Liver (tissue), 8 donors: ENCODE measurements at regions not wholly inside any gene's neighbourhood (a gene's known extent, or its start where the extent isn't known, plus 50 kb on each side); places are given as distances from the start of the nearest gene placed in this dataset.
A peak's percentile ranks its signal among the peaks of the same experiment; 100 is the strongest.

Experiments
- DNase-seq: peaks from one replicate; pipeline ENCODE4 v3.0.0-alpha.2; 2017; ENCODE audit warnings: low spot score
- H3K27ac ChIP-seq, 2 donors: one replicate each; pipeline ENCODE4 v1.7.0; 2013; ENCODE audit warnings: inconsistent platforms in 2 of 2, low read length in 2 of 2, control low read depth in 1 of 2, low read depth in 1 of 2, mild to moderate bottlenecking in 1 of 2
- H3K27me3 ChIP-seq, 4 donors: one replicate each; pipeline versions ENCODE4 v1.6.1 to v1.7.0; 2013; ENCODE audit warnings: low read length in 3 of 4, inconsistent platforms in 1 of 4, mild to moderate bottlenecking in 1 of 4, moderate library complexity in 1 of 4; ENCODE audit not compliant: control insufficient read depth in 4 of 4, insufficient read depth in 4 of 4
- H3K36me3 ChIP-seq, 4 donors: one replicate each; pipeline versions ENCODE4 v1.6.1 to v1.7.0; 2013; ENCODE audit warnings: low read length in 3 of 4, mild to moderate bottlenecking in 3 of 4, low read depth in 1 of 4, moderate library complexity in 1 of 4; ENCODE audit not compliant: control insufficient read depth in 4 of 4, insufficient read depth in 3 of 4
- H3K4me1 ChIP-seq, 4 donors: one replicate each; pipeline versions ENCODE4 v1.6.1 to v1.7.0; 2013; ENCODE audit warnings: low read length in 3 of 4, mild to moderate bottlenecking in 3 of 4, moderate library complexity in 1 of 4; ENCODE audit not compliant: control insufficient read depth in 4 of 4, insufficient read depth in 4 of 4
- H3K4me3 ChIP-seq, 3 donors: one replicate each; pipeline versions ENCODE4 v1.6.1 to v1.7.0; 2013; ENCODE audit warnings: low read length in 3 of 3, control low read depth in 1 of 3, low read depth in 1 of 3, mild to moderate bottlenecking in 1 of 3
- H3K9ac ChIP-seq, 2 donors: one replicate each; pipeline ENCODE4 v1.7.0; 2013; ENCODE audit warnings: low read length in 2 of 2, mild to moderate bottlenecking in 2 of 2, moderate library complexity in 2 of 2, control low read depth in 1 of 2, low read depth in 1 of 2
- H3K9me3 ChIP-seq, 4 donors: one replicate each; pipeline versions ENCODE4 v1.6.1 to v1.7.0; 2013; ENCODE audit warnings: low read length in 3 of 4; ENCODE audit not compliant: control insufficient read depth in 4 of 4
- CTCF ChIP-seq: fragments of 150-350 bp; IDR thresholded peaks from 2 replicates; pipeline ENCODE4 v1.5.1; 2017; ENCODE audit warnings: improper control_type of control experiment, low read depth, low read length; ENCODE audit not compliant: missing input control
- EGR1 ChIP-seq, 2 donors: IDR thresholded peaks; 2 replicates each; pipeline ENCODE4 v1.6.1; 2016 to 2018; ENCODE audit warnings: antibody characterized with exemption in 2 of 2, low read depth in 2 of 2
- FOXA2 ChIP-seq: IDR thresholded peaks from 2 replicates; pipeline ENCODE4 v1.6.1; 2016; ENCODE audit warnings: antibody characterized with exemption
- HNF4A ChIP-seq, 2 donors: conservative IDR thresholded peaks; 2 replicates each; pipeline ENCODE4 v1.6.1; 2016; ENCODE audit warnings: antibody characterized with exemption in 2 of 2, mild to moderate bottlenecking in 2 of 2
- HNF4G ChIP-seq: IDR thresholded peaks from 2 replicates; pipeline ENCODE4 v1.6.1; 2016; ENCODE audit warnings: antibody characterized with exemption
- JUND ChIP-seq, 2 donors: IDR thresholded peaks; 2 replicates each; pipeline ENCODE4 v1.6.1; 2016; ENCODE audit warnings: antibody characterized with exemption in 2 of 2
- MAX ChIP-seq: IDR thresholded peaks from 2 replicates; pipeline ENCODE4 v1.6.1; 2016; ENCODE audit warnings: antibody characterized with exemption
- RAD21 ChIP-seq, 2 donors: IDR thresholded peaks; 2 replicates each; pipeline ENCODE4 v1.6.1; 2016; ENCODE audit warnings: antibody characterized with exemption in 2 of 2, mild to moderate bottlenecking in 2 of 2
- YY1 ChIP-seq: IDR thresholded peaks from 2 replicates; pipeline ENCODE4 v1.6.1; 2016; ENCODE audit warnings: antibody characterized with exemption, mild to moderate bottlenecking
- WGBS: extraction: QIAGEN DNeasy Blood & Tissue Kit; methylation state at CpG from one replicate; pipeline ENCODE4 v1.1.7; 2013; 5-methylcytosine and 5-hydroxymethylcytosine counted together
- TF ChIP-seq, protein P1 (sequence below): IDR thresholded peaks from 2 replicates; pipeline ENCODE4 v1.6.1; 2016; ENCODE audit warnings: antibody characterized with exemption
- donor health status: healthy.
- donor health status: healthy.
- donor health status: healthy.
- donor health status: healthy.
- donor health status: healthy.

- Histone ChIP-seq H3K9me3 (no peaks in the 10 kb centered on the region), H3K27me3 (no peaks in the 10 kb centered on the region), H3K27ac (no peak overlapping the region), H3K4me3 (no peak overlapping the region), H3K9ac (no peak overlapping the region), H3K36me3 (no peaks in the 10 kb centered on the region), H3K4me1 (no peaks in the 10 kb centered on the region)
- no peak for DNase-seq
- TF ChIP-seq YY1 (no peak), HNF4A (conservative IDR thresholded peaks at IDR 0.05) (no peak), JUND (IDR thresholded peaks at IDR 0.05) (no peak), EGR1 (IDR thresholded peaks at IDR 0.05; ENCODE audit: low read depth in 2 of 2) (no peak), FOXA2 (no peak), HNF4G (no peak), RAD21 (IDR thresholded peaks at IDR 0.05) (no peak), MAX (no peak), CTCF (no peak)
- TF ChIP-seq, protein P1, sequence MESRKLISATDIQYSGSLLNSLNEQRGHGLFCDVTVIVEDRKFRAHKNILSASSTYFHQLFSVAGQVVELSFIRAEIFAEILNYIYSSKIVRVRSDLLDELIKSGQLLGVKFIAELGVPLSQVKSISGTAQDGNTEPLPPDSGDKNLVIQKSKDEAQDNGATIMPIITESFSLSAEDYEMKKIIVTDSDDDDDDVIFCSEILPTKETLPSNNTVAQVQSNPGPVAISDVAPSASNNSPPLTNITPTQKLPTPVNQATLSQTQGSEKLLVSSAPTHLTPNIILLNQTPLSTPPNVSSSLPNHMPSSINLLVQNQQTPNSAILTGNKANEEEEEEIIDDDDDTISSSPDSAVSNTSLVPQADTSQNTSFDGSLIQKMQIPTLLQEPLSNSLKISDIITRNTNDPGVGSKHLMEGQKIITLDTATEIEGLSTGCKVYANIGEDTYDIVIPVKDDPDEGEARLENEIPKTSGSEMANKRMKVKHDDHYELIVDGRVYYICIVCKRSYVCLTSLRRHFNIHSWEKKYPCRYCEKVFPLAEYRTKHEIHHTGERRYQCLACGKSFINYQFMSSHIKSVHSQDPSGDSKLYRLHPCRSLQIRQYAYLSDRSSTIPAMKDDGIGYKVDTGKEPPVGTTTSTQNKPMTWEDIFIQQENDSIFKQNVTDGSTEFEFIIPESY = no peak
- 88% methylated on average over 6 of the region's 6 CpGs for WGBS
Observed at GRCh38 chr2:59180111-59180510, 939.0 kb upstream of the FANCL start.

- Histone ChIP-seq H3K9me3 (no peaks in the 10 kb centered on the region), H3K4me3 (no peak overlapping the region), H3K9ac (no peak overlapping the region), H3K4me1 (no peaks in the 10 kb centered on the region), H3K36me3 (no peaks in the 10 kb centered on the region), H3K27me3 (no peaks in the 10 kb centered on the region), H3K27ac (no peak overlapping the region)
- DNase-seq = no peak
- WGBS = 81% methylated on average over 2 of the region's 2 CpGs
- TF ChIP-seq HNF4G (no peak), JUND (IDR thresholded peaks at IDR 0.05) (no peak), MAX (no peak)
Observed at GRCh38 chr2:59177748-59178147, 936.6 kb upstream of the FANCL start.

DNA sequence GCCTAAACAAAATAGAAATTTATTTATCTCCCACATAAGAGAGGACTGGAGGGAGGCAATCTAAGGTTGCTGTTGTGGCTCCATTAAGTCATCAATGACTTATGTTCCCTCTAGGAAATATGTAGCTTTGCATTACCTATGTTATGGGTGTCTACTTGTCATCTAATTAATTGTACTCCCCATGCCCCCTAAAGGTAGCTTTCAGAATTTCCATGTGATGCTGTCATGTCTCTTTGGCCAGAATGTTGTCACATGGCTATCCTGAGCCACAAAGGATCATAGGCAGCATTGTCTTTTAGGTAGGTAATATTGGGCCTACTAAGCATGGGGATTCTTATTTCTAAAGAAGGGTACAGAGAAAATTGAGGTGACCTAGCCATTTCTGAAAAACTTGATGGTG lies 935.6 kb upstream of the FANCL start:
- DNase-seq = no peak
- Histone ChIP-seq H3K4me3 (no peak overlapping the region), H3K27ac (no peak overlapping the region), H3K9me3 (no peaks in the 10 kb centered on the region), H3K36me3 (no peaks in the 10 kb centered on the region), H3K9ac (no peak overlapping the region), H3K4me1 (no peaks in the 10 kb centered on the region), H3K27me3 (no peaks in the 10 kb centered on the region)
- TF ChIP-seq RAD21 (IDR thresholded peaks at IDR 0.05) (peak in 1 of 2 donors; percentile 10), FOXA2 (no peak)
